Pancreas (tissue), 10 donors: ENCODE measurements at regions not wholly inside any gene's neighbourhood (a gene's known extent, or its start where the extent isn't known, plus 50 kb on each side); places are given as distances from the start of the nearest gene placed in this dataset.
"Not testable (repeated sequence)": the region's sequence is repeated elsewhere in the genome, so short reads cannot be mapped to it uniquely, and the experiment has no call there.

ENCODE experiments used
- ATAC-seq, 4 donors: fragments of 200-7000 bp; cut with Tn5 transposase; one replicate each; pipeline versions ENCODE4 v1.8.0 to v1.9.1; 2020; ENCODE audit warnings: mild to moderate bottlenecking in 4 of 4, moderate library complexity in 4 of 4
- DNase-seq, 6 donors: peaks; one replicate each; pipeline ENCODE4 v3.0.0-alpha.2; 2020
- FAIRE-seq: peaks from 2 replicates; lab custom pipeline; 2012; peaks lifted over from hg19 to GRCh38; lab: Jason Lieb, UNC
- H3K27ac ChIP-seq, 4 donors: fragments of 200-600 bp; sonication (generic); 1 replicate in 3 of 4; 2 replicates in 1 of 4; pipeline versions ENCODE4 v1.5.0 to v1.8.0; 2020
- H3K27me3 ChIP-seq, 4 donors: fragments of 200-600 bp; one replicate each; pipeline ENCODE4 v1.8.0; 2021
- H3K36me3 ChIP-seq, 3 donors: fragments of 200-600 bp; sonication (generic) in 1 of 3; one replicate each; pipeline versions ENCODE4 v1.5.0 to v1.8.0; 2020 to 2021
- H3K4me1 ChIP-seq, 3 donors: fragments of 200-600 bp; one replicate each; pipeline ENCODE4 v1.8.0; 2021
- H3K4me3 ChIP-seq, 4 donors: fragments of 200-600 bp; sonication (generic) in 2 of 4; one replicate each; pipeline versions ENCODE4 v1.5.0 to v1.8.0; 2020 to 2021
- H3K9me3 ChIP-seq, 4 donors: fragments of 200-600 bp; one replicate each; pipeline ENCODE4 v1.8.0; 2021
- CTCF ChIP-seq, 4 donors: fragments of 200-600 bp; sonication (generic) in 3 of 4; IDR thresholded peaks; one replicate each; pipeline versions ENCODE4 v1.5.0 to v1.8.0; 2021; ENCODE audit warnings: antibody characterized with exemption in 4 of 4
- WGBS, 2 donors: extraction: QIAGEN DNeasy Blood & Tissue Kit; methylation state at CpG; one replicate each; pipeline ENCODE4 v1.1.7; 2013; 5-methylcytosine and 5-hydroxymethylcytosine counted together
- intact Hi-C, 3 donors: fragments of 100-400 bp; cut with DNase I; formaldehyde crosslinking; loops; one replicate each; pipeline versions ENCODE4 v1.11.1 to v1.14.2; 2022
- donor health status: healthy with polysubstance abuse.
- donor health status: DM: no; HTN: no; CAD: no; lungs with moderate emphysema.
- donor health status: DM: no; HTN: no; CAD: no.
- donor health status: control.
- donor health status: control.
- donor health status: Bipolar disorder and iron deficiency.
- donor health status: DM: yes; HTN: yes; CAD: no.
- donor health status: DM: no; HTN: no; CAD: no.
- donor health status: DM: no; HTN: no; CAD: no.
- donor health status: DM: yes; HTN: yes; CAD: no.

- DNase-seq (no peak), FAIRE-seq (no peak), ATAC-seq (no peak)
- H3K27me3 ChIP-seq: no peaks in the 10 kb centered on the region
- no peaks in the 10 kb centered on the region for H3K4me1 ChIP-seq
- H3K36me3 ChIP-seq: no peaks in the 10 kb centered on the region
- no peak overlapping the region for H3K4me3 ChIP-seq
- H3K27ac ChIP-seq: no peak overlapping the region
- intact Hi-C loops: no loop called here
- WGBS, 2 donors: 58 to 59% methylated on average over 3 of the region's 3 CpGs
- no peaks in the 10 kb centered on the region for H3K9me3 ChIP-seq
- TF ChIP-seq CTCF (IDR thresholded peaks at IDR 0.05): no peak
Observed at GRCh38 chr10:118971876-118972275, 57.6 kb upstream of the NANOS1 start.

- Histone ChIP-seq H3K4me3 (no peak overlapping the region), H3K27me3 (no peaks in the 10 kb centered on the region), H3K4me1 (no peaks in the 10 kb centered on the region), H3K9me3 (no peaks in the 10 kb centered on the region), H3K27ac (no peak overlapping the region), H3K36me3 (no peaks in the 10 kb centered on the region)
- no peak for FAIRE-seq
- TF ChIP-seq CTCF (IDR thresholded peaks at IDR 0.05): no peak
- intact Hi-C loops: no loop called here
- 50 to 80% methylated on average over 1 of the region's 1 CpG for WGBS, 2 donors
- no peak for DNase-seq
- ATAC-seq: no peak
Observed at GRCh38 chr10:118973744-118974143, 55.8 kb upstream of the NANOS1 start.

GRCh38 chr10:118974951-118975350 is 54.6 kb upstream of the NANOS1 start:
- whole genome bisulfite sequencing, 2 donors: 68 to 69% methylated on average over 3 of the region's 3 CpGs
- Histone ChIP-seq H3K27me3 (no peaks in the 10 kb centered on the region), H3K9me3 (no peaks in the 10 kb centered on the region), H3K4me1 (no peaks in the 10 kb centered on the region), H3K4me3 (no peak overlapping the region), H3K27ac (no peak overlapping the region), H3K36me3 (no peaks in the 10 kb centered on the region)
- intact Hi-C loops: no loop called here
- no peak for ATAC-seq
- no peak for DNase-seq
- no peak for FAIRE-seq
- no peak for TF ChIP-seq CTCF (IDR thresholded peaks at IDR 0.05)

- H3K4me1 ChIP-seq, intact Hi-C loops, H3K27ac ChIP-seq, H3K27me3 ChIP-seq, H3K4me3 ChIP-seq, FAIRE-seq, DNase-seq, ATAC-seq, H3K36me3 ChIP-seq, H3K9me3 ChIP-seq: not testable (repeated sequence)
- 84 to 90% methylated on average over 3 of the region's 3 CpGs for WGBS, 2 donors
Observed at GRCh38 chr10:118976219-118976618, 53.3 kb upstream of the NANOS1 start.

GRCh38 chr10:118977022-118977599 is 52.4 kb upstream of the NANOS1 start:
- Histone ChIP-seq H3K27me3 (no peaks in the 10 kb centered on the region), H3K27ac (no peak overlapping the region), H3K9me3 (no peaks in the 10 kb centered on the region), H3K4me3 (no peak overlapping the region), H3K4me1 (no peaks in the 10 kb centered on the region), H3K36me3 (no peaks in the 10 kb centered on the region)
- DNase-seq (no peak), ATAC-seq (no peak), FAIRE-seq (no peak)
- WGBS, 2 donors: 64 to 68% methylated on average over 5 of the region's 5 CpGs
- intact Hi-C loops: no loop called here
- TF ChIP-seq CTCF (IDR thresholded peaks at IDR 0.05): no peak
